ENCODE measurements at regions not wholly inside any gene's neighbourhood (a gene's known extent, or its start where the extent isn't known, plus 50 kb on each side); places are given as distances from the start of the nearest gene placed in this dataset.

DNA sequence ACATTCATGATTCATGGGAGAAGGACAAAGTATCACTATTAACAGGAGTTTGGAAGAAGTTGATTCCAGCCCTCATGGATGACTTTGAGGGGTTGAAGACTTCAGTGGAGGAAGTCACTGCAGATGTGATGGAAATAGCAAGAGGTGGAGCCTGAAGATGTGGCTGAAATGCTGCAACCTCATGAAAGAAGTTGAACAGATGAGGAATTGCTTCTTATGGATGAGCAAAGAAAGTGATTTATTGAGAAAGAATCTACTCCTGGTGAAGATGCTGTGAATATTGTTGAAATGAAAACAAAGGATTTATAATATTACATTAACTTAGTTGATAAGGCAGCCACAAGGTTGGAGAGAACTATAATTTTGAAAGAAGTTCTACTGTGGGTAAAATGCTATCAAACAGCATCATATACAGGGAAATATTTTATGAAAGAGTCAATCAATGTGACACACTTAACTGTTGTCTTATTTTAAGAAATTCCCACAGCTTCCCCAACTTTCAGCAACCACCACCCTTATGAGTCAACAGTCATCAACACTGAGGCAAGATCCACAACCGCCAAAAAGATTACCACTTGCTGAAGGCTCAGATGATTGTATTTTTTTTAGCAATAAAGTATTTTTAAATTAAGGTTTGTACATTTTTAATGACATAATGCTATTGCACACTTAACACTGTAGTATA is 302.6 kb downstream of the CBLL2 start:
- H3K27ac ChIP-seq (ENCODE audit: insufficient read depth, low read length) = no peak overlapping the region
- H3K27me3 ChIP-seq (ENCODE audit: control insufficient read depth, insufficient read depth, low read length) = no peaks in the 10 kb centered on the region
- no peak overlapping the region for H2AFZ ChIP-seq (ENCODE audit: low read length)
- no peaks in the 10 kb centered on the region for H4K20me1 ChIP-seq (ENCODE audit: control insufficient read depth, extremely low read depth, insufficient read depth, low read length)
- TF ChIP-seq EZH2 (IDR thresholded peaks at IDR 0.05; ENCODE audit: low read length, missing control alignments) = no peak
- TF ChIP-seq, protein P1, sequence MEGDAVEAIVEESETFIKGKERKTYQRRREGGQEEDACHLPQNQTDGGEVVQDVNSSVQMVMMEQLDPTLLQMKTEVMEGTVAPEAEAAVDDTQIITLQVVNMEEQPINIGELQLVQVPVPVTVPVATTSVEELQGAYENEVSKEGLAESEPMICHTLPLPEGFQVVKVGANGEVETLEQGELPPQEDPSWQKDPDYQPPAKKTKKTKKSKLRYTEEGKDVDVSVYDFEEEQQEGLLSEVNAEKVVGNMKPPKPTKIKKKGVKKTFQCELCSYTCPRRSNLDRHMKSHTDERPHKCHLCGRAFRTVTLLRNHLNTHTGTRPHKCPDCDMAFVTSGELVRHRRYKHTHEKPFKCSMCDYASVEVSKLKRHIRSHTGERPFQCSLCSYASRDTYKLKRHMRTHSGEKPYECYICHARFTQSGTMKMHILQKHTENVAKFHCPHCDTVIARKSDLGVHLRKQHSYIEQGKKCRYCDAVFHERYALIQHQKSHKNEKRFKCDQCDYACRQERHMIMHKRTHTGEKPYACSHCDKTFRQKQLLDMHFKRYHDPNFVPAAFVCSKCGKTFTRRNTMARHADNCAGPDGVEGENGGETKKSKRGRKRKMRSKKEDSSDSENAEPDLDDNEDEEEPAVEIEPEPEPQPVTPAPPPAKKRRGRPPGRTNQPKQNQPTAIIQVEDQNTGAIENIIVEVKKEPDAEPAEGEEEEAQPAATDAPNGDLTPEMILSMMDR (conservative IDR thresholded peaks at IDR 0.05 in 1 of 2, IDR thresholded peaks at IDR 0.05 in 1 of 2; ENCODE audit: low read depth in 1 of 2, low read length in 2 of 2) = no peak
- H3K9ac ChIP-seq (ENCODE audit: insufficient read depth, low read length) = no peak overlapping the region
- H3K9me3 ChIP-seq (ENCODE audit: control insufficient read depth, insufficient read depth, low read depth, low read length) = no peaks in the 10 kb centered on the region
- no peaks in the 10 kb centered on the region for H3K36me3 ChIP-seq (ENCODE audit: control insufficient read depth, insufficient read depth, low read length)
- peak; percentile 12 to 57 for DNase-seq (ENCODE audit: low read depth in 2 of 2)
- H3K4me3 ChIP-seq (replicated peaks in 1 of 4; ENCODE audit: control extremely low read depth in 1 of 4, insufficient read depth in 1 of 4, low read depth in 3 of 4, low read length in 4 of 4) = no peak overlapping the region
- no peak overlapping the region for H3K4me2 ChIP-seq (ENCODE audit: extremely low read depth, insufficient read depth, low read length)
- H3K4me1 ChIP-seq (ENCODE audit: control insufficient read depth, extremely low read depth, insufficient read depth, low read length) = no peaks in the 10 kb centered on the region
- H3K79me2 ChIP-seq (ENCODE audit: control insufficient read depth, insufficient read depth, low read length) = no peaks in the 10 kb centered on the region

DNA sequence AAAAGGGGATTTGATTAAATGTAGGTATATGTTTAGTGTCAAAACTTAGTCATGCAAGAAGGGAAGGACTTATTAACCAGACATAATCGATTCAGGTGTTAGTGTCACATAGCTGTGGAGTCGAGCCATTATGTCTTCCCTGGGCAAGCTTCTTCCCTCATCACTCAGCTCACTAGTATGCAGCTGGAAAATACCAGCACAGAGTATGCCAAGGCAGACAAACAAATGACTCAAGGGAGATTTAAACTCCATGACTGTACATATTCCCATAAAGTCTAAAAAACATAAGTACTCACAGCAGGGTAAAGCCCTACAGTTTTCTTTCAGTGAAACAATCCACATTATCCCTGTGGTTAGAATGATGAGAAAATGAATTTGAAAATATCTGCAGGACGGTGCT is 304.5 kb downstream of the CBLL2 start:
- no peak overlapping the region for H2AFZ ChIP-seq (ENCODE audit: low read length)
- no peak overlapping the region for H3K9ac ChIP-seq (ENCODE audit: insufficient read depth, low read length)
- H3K27ac ChIP-seq (ENCODE audit: insufficient read depth, low read length) = no peak overlapping the region
- H3K79me2 ChIP-seq (ENCODE audit: control insufficient read depth, insufficient read depth, low read length) = no peaks in the 10 kb centered on the region
- DNase-seq (ENCODE audit: low read depth in 2 of 2) = peak; percentile 56 to 79
- H3K27me3 ChIP-seq (ENCODE audit: control insufficient read depth, insufficient read depth, low read length) = no peaks in the 10 kb centered on the region
- H3K36me3 ChIP-seq (ENCODE audit: control insufficient read depth, insufficient read depth, low read length) = no peaks in the 10 kb centered on the region
- H3K4me3 ChIP-seq (replicated peaks in 1 of 4; ENCODE audit: control extremely low read depth in 1 of 4, insufficient read depth in 1 of 4, low read depth in 3 of 4, low read length in 4 of 4) = no peak overlapping the region
- H3K4me2 ChIP-seq (ENCODE audit: extremely low read depth, insufficient read depth, low read length) = no peak overlapping the region
- H4K20me1 ChIP-seq (ENCODE audit: control insufficient read depth, extremely low read depth, insufficient read depth, low read length) = no peaks in the 10 kb centered on the region
- H3K4me1 ChIP-seq (ENCODE audit: control insufficient read depth, extremely low read depth, insufficient read depth, low read length) = no peaks in the 10 kb centered on the region
- TF ChIP-seq, protein P1 (conservative IDR thresholded peaks at IDR 0.05 in 1 of 2, IDR thresholded peaks at IDR 0.05 in 1 of 2; ENCODE audit: low read depth in 1 of 2, low read length in 2 of 2) = no peak
- no peak for TF ChIP-seq EZH2 (IDR thresholded peaks at IDR 0.05; ENCODE audit: low read length, missing control alignments)
- no peaks in the 10 kb centered on the region for H3K9me3 ChIP-seq (ENCODE audit: control insufficient read depth, insufficient read depth, low read depth, low read length)

DNA sequence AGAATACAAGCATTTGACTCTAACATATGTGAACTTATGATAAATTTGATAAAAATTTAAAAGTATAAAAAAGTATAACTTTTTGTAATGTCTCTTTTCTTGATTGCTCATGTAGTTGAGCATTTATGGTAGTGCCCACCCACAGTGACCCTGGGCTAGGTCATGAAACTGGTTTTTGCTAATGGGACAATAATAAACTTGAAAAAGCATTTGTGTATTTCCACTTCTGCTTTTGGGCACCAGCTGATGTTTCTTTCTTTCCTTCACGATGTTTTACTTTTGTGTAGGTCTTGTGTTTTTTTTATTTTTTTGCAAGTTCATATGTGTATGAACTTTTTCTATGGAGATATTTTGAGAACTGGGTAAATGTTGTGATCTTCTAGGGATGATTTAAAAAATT is 313.1 kb downstream of the CBLL2 start:
- Histone ChIP-seq H3K4me1 (ENCODE audit: control insufficient read depth, extremely low read depth, insufficient read depth, low read length) (no peaks in the 10 kb centered on the region), H4K20me1 (ENCODE audit: control insufficient read depth, extremely low read depth, insufficient read depth, low read length) (no peaks in the 10 kb centered on the region), H3K27me3 (ENCODE audit: control insufficient read depth, insufficient read depth, low read length) (no peaks in the 10 kb centered on the region), H3K9me3 (ENCODE audit: control insufficient read depth, insufficient read depth, low read depth, low read length) (no peaks in the 10 kb centered on the region), H3K4me2 (ENCODE audit: extremely low read depth, insufficient read depth, low read length) (no peak overlapping the region), H3K79me2 (ENCODE audit: control insufficient read depth, insufficient read depth, low read length) (no peaks in the 10 kb centered on the region), H3K27ac (ENCODE audit: insufficient read depth, low read length) (no peak overlapping the region), H2AFZ (ENCODE audit: low read length) (no peak overlapping the region), H3K36me3 (ENCODE audit: control insufficient read depth, insufficient read depth, low read length) (no peaks in the 10 kb centered on the region), H3K4me3 (replicated peaks in 1 of 4; ENCODE audit: control extremely low read depth in 1 of 4, insufficient read depth in 1 of 4, low read depth in 3 of 4, low read length in 4 of 4) (no peak overlapping the region), H3K9ac (ENCODE audit: insufficient read depth, low read length) (no peak overlapping the region)
- TF ChIP-seq EZH2 (IDR thresholded peaks at IDR 0.05; ENCODE audit: low read length, missing control alignments) = no peak
- TF ChIP-seq, protein P1 (conservative IDR thresholded peaks at IDR 0.05 in 1 of 2, IDR thresholded peaks at IDR 0.05 in 1 of 2; ENCODE audit: low read depth in 1 of 2, low read length in 2 of 2) = no peak
- no peak for DNase-seq (ENCODE audit: low read depth in 2 of 2)

Measured in fibroblast of lung (primary cell).